RWPE2 (cell line): ENCODE measurements at regions not wholly inside any gene's neighbourhood (a gene's known extent, or its start where the extent isn't known, plus 50 kb on each side); places are given as distances from the start of the nearest gene placed in this dataset.

ENCODE experiments used
- ATAC-seq: fragments of 200-7000 bp; cut with Tn5 transposase; 3 replicates; pipeline ENCODE4 v1.9.1; 2021; ENCODE audit warnings: low read depth
- DNase-seq: peaks from one replicate; pipeline ENCODE4 v3.0.0-alpha.2; 2020; ENCODE audit warnings: low spot score
- H3K27ac ChIP-seq: fragments of 450-650 bp; 2 replicates; pipeline ENCODE4 v1.5.1; 2017; ENCODE audit warnings: mild to moderate bottlenecking; ENCODE audit not compliant: poor library complexity, severe bottlenecking
- H3K27me3 ChIP-seq: fragments of 250-450 bp; sonication (Bioruptor Pico); 2 replicates; pipeline ENCODE4 v1.5.1; 2021; ENCODE audit warnings: mild to moderate bottlenecking, moderate library complexity; ENCODE audit not compliant: insufficient read depth, poor library complexity, severe bottlenecking
- H3K36me3 ChIP-seq: fragments of 250-450 bp; sonication (Bioruptor Pico); 2 replicates; pipeline ENCODE4 v1.5.1; 2020; ENCODE audit warnings: low read depth, mild to moderate bottlenecking, moderate library complexity
- H3K4me1 ChIP-seq: fragments of 250-450 bp; sonication (Bioruptor Pico); 2 replicates; pipeline ENCODE4 v1.5.1; 2021; ENCODE audit warnings: mild to moderate bottlenecking, moderate library complexity; ENCODE audit not compliant: insufficient read depth, poor library complexity, severe bottlenecking
- H3K4me3 ChIP-seq: fragments of 250-450 bp; sonication (Bioruptor Pico); 2 replicates; pipeline ENCODE4 v1.5.1; 2021; ENCODE audit warnings: mild to moderate bottlenecking, moderate library complexity; ENCODE audit not compliant: severe bottlenecking
- H3K9me3 ChIP-seq: fragments of 250-450 bp; sonication (Bioruptor Pico); 2 replicates; pipeline ENCODE4 v1.5.1; 2021; ENCODE audit warnings: mild to moderate bottlenecking, moderate library complexity; ENCODE audit not compliant: severe bottlenecking
- CTCF ChIP-seq: fragments of 450-650 bp; IDR thresholded peaks from one replicate; pipeline ENCODE4 v1.5.1; 2017; ENCODE audit warnings: mild to moderate bottlenecking, moderate library complexity; ENCODE audit not compliant: poor library complexity, severe bottlenecking

GRCh38 chr10:3294919-3295581 lies 122.5 kb upstream of the PITRM1 start:
- Histone ChIP-seq H3K27me3 (no peaks in the 10 kb centered on the region), H3K4me1 (no peaks in the 10 kb centered on the region), H3K4me3 (no peak overlapping the region), H3K9me3 (no peaks in the 10 kb centered on the region), H3K36me3 (no peaks in the 10 kb centered on the region), H3K27ac (no peak overlapping the region)
- DNase-seq (no peak), ATAC-seq (no peak)
- no peak for TF ChIP-seq CTCF

GRCh38 chr10:3293581-3294431 lies 121.2 kb upstream of the PITRM1 start:
- H3K27me3 ChIP-seq: no peaks in the 10 kb centered on the region
- H3K4me3 ChIP-seq: no peak overlapping the region
- H3K36me3 ChIP-seq: no peaks in the 10 kb centered on the region
- no peak overlapping the region for H3K27ac ChIP-seq
- no peak for TF ChIP-seq CTCF
- no peaks in the 10 kb centered on the region for H3K9me3 ChIP-seq
- DNase-seq (no peak), ATAC-seq (no peak)
- H3K4me1 ChIP-seq: no peaks in the 10 kb centered on the region

GRCh38 chr10:3292636-3293035 lies 120.1 kb upstream of the PITRM1 start:
- no peaks in the 10 kb centered on the region for H3K36me3 ChIP-seq
- H3K4me1 ChIP-seq: no peaks in the 10 kb centered on the region
- no peaks in the 10 kb centered on the region for H3K27me3 ChIP-seq
- H3K4me3 ChIP-seq: no peak overlapping the region
- TF ChIP-seq CTCF: no peak
- H3K9me3 ChIP-seq: no peaks in the 10 kb centered on the region
- DNase-seq: no peak
- H3K27ac ChIP-seq: no peak overlapping the region
- ATAC-seq: no peak

- Histone ChIP-seq H3K27ac (no peak overlapping the region), H3K9me3 (no peaks in the 10 kb centered on the region), H3K4me1 (no peaks in the 10 kb centered on the region), H3K4me3 (no peak overlapping the region), H3K36me3 (no peaks in the 10 kb centered on the region), H3K27me3 (no peaks in the 10 kb centered on the region)
- no peak for DNase-seq
- TF ChIP-seq CTCF: no peak
- no peak for ATAC-seq
Observed at GRCh38 chr10:3290550-3290949, 118.0 kb upstream of the PITRM1 start.
